GM20431 (cell line): ENCODE measurements at regions not wholly inside any gene's neighbourhood (a gene's known extent, or its start where the extent isn't known, plus 50 kb on each side); places are given as distances from the start of the nearest gene placed in this dataset.

Experiments used
- in situ Hi-C: fragments of 300-500 bp; cut with MseI, MboI; formaldehyde crosslinking; loops from one replicate; pipeline ENCODE4 v1.15.0; 2020; ENCODE audit warnings: low sequenced_read_pairs; ENCODE audit not compliant: unreplicated experiment

DNA sequence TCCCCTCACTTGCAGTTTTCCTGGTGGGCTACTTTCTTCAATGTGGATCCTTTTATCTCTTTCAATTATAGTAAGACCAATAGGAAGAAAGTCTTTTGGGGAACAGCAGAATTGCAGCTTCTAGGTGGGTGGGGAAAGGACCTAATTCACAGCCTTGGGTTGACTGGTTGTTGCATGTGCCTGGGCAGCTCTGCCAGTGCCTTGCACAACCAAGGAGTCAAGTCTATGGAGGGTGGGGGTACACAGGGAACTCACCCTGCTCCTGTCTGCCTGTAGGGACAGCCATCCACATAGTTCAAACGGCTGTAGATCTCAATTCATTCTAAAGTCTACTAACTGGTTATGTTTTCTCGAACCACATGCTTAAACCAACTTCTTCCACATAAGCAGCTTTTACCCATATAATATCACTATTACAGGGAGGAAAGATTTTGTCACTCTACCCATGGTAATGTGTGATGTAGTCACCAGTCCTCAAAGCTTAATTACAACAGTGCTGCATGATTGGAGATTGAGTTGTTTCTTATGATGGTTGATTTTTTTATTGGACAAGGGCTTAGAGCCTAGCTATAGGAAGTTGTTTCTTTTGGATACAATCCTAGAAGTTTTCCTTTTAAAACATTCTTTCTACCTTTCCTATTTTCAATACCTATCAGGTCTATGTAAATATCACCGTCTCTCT is 117.7 kb upstream of the FRMD6 start:
- in situ Hi-C loops = no loop called here

DNA sequence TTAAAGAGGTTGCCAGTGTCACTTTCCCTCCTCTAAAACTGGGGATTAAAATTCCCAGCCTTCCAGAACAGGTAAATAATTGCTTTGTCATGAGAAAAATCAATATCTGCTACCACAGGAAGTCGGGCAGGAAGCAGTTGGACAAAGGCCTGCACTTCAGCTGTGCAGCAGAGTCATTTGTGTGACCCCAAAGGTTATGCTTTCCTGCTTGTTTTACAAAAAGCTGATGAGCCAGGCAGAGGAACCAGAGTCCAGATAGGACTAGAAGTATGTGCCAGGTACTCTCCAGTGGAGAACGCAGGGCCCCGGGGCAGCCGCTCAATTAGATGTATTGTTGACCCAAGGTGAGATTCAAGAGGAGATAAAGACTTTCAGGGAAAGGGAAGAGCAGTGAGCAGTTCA is 117.1 kb upstream of the FRMD6 start:
- in situ Hi-C loops = no loop called here

DNA sequence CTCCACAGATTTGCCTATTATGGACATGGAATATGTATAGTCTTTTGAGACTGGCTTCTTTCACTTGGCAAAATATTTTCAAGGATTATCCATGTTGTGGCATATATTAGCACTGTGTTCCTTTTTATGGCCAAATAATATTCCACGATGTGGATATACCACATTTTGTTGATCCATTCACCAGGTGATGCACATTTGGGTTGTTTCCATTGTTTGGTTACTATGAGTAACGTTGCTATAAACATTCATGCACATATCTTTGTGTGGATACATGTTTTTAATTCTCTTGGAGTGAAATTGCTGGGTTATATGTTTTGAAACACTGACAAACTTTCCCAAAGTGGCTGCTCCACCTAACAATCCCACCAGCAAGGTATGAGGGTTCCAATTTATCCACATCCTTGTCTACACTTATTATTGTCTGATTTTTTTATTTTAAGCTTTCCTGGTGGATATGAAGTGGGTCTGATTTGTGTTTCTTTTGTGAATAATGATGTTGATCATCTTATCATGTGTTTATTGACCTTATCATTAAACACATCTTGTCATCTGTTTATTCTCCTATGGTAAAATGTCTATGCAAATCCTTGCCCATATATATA is 116.2 kb upstream of the FRMD6 start:
- in situ Hi-C loops = no loop called here

DNA sequence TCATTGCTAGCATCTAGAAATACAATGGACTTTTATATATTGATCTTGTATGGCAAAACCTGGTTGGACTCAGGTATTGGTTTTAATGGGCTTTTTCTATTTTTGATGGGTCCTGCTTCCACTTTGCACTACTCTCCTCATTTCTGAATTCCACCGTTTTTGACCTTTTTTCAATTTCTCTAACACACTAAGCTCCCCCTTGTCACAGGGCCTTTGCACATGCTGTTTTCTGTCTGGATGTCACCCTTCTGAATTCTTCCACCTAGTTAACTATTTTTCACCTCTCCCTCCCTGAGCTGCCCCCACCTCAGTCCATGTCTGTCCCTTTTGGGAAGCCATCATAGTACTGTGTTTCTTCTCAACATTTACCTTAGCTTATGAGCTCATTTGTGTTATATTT is 112.7 kb upstream of the FRMD6 start:
- in situ Hi-C loops = no loop called here

DNA sequence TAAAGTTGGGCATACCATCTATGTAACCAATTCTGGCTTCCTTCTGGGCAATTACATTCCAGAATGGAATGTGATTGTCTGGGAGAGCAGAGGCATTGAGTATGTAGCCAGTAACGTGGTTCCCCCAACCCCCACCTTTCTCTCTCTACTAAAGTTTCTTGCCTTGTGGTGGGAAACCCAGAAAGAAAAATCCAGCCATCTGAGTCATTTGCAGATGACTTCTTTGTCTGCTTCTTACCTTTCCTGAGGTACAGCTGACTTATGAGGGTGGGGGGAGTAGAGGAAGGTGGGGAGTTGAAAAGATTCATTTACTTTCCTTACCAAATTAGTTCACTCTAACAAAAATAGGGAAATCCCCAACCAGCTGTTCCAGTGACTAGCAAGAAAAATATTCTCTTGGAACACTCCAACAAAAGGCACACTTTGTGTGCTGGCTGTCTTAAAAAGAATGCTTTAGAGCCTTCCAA is 112.1 kb upstream of the FRMD6 start:
- in situ Hi-C loops = no loop called here

DNA sequence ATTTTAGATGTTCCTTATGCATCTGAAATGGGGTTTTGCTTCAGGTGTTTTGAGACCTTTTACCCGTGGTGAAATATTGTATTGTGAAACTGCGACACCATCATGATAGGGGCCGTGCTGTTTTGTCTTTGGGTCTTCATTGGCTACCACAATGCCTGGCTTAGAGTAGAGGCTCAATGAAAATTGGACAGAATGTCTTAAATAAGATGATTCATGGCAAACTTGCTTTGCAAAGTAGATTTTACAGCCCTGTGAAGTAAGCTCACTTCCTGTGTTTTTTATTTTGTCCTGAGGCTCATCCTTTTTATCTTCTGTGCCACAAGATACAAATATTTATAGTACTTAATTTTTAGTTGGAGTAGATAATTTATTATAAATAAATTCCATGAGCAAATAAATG is 111.3 kb upstream of the FRMD6 start:
- in situ Hi-C loops = no loop called here

DNA sequence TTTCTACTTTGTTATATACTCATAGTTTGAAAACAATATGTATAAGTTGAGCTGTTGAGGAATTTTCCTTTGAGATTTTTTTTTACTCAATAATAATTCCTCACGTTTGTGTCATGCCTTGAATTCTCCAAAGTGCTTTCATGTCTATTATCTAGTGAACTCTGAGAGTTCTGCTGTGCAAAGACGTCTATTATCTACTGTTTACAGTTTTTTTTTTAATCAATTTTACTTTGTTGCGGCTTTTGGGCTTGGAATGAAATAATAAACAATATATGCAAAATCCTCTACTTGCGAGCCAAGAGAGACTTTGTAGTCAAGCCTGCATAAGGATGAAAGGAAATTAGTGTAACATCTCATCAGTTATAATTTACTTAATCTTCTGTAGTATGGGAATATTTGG is 107.2 kb upstream of the FRMD6 start:
- in situ Hi-C loops = no loop called here

DNA sequence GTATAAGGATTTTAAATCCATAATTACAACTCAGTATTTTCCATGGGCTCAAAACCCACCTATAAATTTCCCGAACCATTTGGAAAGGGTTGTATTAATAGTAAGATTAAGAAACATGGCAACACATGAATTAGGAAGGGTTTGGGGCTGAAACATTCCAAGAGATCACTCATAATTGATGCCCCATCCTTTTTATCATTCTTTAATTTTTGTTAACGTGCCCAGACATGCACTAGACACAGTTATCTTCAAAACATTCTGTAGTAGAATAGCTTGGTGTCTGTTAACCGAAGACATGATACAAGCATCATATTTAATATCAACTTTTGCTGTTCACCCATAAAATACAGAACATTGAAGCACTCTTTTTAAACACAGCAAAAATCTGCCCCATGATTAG is 106.8 kb upstream of the FRMD6 start:
- in situ Hi-C loops = no loop called here

DNA sequence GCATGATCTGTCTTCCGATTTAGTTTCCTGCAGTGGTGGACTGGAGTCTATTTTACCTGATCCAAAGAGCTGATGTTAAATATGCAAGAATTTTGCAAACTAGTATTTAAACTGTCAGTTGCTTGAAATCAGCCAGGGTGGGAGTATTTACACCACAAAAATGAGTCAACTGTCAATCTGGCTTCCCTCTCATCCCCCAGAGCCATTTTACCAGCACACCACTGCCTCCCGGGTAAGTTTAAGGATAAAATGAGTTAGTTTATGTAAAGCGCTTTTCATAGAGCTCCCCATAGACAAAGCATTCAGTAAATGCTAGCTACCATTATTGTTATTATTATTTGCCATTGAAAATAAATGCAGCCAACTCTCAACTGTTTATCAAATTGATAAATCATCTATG is 106.3 kb upstream of the FRMD6 start:
- in situ Hi-C loops = no loop called here

DNA sequence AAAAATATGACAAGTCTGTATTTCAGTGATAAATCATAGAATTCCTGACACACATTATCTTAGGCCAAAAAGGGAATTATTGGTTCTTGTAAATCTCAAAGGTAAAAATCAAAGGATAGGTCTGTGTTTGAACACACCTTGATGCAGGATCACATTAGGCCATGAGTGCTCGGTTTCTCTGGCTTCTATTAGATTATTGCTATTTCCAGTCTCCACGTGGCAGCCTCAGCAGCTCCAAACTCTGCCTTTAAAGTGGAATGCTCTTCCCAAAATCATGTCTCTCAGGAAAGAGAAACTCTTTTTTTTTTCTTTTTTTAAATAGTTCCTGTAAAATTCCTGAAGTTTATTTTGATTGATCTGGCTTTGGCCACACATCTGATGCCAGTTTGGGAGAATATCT is 105.6 kb upstream of the FRMD6 start:
- in situ Hi-C loops = no loop called here

DNA sequence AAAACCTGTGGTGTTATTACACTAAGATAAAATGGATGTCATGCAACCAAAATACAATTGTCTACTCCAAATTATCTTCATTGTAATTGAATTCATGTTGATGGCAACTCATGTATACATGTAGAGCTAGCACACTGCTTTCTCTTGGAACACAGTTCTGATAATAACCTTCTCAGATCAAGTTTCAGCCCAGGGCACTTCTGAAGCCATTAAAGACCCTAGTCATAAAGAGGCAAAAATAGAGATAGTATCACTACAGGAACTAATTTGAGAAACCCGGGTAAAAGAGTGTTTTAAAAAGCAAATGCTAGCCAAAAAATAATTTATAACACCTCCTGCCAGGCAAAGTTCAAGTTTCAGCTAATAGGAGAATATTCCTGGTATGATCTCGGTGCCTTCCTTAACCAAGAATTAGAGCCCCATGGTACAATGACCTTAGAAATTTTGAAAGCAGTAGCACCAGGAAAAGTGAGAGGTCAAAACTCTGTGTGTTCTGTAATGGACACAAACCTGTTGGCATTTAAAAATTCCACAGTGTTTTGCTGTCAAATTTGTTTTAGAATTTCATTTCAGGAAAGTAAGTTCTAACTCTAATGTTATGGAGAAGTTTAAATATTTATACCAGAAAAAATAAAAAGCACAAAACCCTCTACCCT is 105.0 kb upstream of the FRMD6 start:
- in situ Hi-C loops = no loop called here

DNA sequence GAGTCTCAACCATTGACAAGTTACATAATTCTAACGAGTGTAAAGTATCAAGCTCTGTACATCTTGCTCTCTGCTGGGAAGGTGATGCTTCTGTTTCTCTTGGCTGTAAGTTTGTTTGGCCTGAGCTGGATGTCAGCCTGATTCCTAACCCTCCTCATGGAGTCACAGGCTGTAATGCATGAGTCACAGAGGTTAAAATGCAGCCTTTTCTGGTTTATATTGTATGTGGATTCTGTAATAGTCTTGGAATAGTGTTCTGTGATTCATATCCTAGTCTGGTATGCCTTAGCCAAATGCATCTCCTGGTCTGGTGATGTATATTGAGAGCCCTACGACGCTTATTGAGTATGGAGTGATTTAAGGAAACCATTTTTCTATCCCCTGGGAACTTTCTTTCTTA is 104.5 kb upstream of the FRMD6 start:
- in situ Hi-C loops = no loop called here

DNA sequence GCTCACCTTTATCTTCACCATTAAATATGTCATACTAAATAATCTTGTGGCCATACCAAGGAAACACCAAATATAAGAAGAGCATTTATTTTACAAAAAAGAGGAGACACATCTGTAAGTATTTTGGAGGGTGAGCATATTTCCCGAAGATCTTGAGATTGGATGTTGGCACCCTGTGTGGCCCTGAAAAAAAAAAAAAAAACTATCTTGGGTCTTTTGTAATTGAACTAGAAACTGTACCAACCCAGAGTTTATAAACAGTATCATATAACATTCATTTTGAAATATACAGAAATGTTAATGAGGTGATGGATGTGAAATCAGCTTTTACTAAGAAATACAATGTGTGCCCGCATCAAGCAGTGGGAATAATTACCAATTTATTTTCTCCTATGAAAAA is 104.0 kb upstream of the FRMD6 start:
- in situ Hi-C loops = no loop called here

DNA sequence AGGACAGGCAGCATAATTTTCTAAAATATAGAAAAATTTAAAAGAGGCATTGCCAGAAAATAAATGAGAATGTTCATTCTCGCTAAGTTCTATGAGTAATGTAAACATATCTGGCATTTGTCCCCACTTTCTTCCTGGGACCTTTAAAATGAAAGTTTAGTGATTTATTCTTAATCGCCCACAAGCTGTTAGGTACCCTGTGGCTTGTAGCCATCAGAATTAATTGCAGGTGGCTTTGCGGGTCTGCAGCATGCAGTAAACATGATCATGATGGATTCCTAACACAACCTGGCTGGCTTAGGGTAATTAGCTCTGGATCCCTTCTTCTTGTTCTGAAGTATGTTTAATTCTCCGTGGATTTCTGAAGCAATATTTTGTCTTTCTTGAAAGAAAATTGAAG is 103.5 kb upstream of the FRMD6 start:
- in situ Hi-C loops = no loop called here

DNA sequence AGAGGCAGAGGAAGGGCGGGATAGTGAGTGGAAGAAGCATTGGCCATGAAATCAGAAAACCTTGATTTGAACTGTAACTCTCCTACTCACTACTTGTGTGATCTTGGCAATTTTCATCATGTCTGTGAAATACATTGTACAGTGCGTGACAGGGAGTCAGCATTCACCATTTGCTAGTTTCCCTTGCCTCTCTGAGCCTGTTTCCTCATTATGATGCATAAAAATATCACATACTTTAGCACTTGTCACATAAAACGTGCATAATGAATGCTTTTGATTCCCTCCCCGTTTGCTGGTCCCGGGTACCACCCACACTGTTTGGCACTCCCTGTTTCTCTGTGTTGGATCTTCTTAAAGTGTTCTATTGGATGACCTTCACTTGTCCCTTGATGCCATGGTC is 101.1 kb upstream of the FRMD6 start:
- in situ Hi-C loops = no loop called here

DNA sequence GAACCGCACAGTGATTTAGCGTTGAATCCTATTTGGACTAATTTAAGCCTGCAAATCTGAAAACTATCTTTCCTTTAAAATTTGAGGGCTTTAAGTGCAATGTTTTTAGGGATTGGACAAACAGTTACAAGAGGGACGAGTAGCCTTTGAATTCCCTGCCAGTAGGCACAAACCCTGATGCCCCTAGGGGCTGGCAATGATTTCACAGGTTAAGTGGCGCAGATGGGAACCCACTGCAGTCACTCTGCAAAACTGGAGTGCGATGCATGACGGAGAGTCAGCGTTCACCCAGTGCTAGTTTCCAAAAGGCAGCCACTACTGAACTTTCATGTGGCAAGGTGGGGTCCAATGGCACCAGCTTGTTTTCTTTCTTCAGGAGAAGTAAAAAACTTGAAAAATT is 99.4 kb upstream of the FRMD6 start:
- in situ Hi-C loops = no loop called here

DNA sequence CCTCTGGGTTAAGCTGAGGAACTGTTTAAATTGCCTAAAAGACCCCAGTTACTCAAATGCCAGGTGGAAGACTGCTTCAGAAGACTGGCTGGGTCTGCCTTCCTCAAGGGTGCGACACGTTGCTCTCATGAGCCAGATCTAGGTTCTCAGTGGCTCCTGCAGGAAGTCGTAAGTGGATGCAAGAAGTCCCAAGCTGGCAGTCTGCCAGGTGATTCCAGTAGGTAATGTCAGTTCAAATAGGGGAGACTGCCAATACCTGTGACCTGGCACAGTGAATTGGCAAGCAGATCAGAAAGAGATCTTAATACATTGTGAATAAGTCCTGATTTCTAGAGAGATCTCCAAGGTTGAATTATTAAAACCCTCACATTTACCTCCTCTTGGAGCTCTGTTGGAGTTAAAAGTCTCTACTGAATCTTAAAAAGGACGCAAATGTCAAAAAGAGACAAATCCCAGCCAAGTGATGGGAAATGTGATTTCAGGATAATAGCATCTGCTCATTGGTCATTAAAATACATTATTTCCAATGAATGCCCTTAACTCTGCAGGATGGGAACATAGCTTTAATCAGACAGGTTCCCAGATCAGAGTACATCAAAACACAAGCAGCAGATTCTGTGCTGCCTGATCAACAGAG is 98.8 kb upstream of the FRMD6 start:
- in situ Hi-C loops = no loop called here

DNA sequence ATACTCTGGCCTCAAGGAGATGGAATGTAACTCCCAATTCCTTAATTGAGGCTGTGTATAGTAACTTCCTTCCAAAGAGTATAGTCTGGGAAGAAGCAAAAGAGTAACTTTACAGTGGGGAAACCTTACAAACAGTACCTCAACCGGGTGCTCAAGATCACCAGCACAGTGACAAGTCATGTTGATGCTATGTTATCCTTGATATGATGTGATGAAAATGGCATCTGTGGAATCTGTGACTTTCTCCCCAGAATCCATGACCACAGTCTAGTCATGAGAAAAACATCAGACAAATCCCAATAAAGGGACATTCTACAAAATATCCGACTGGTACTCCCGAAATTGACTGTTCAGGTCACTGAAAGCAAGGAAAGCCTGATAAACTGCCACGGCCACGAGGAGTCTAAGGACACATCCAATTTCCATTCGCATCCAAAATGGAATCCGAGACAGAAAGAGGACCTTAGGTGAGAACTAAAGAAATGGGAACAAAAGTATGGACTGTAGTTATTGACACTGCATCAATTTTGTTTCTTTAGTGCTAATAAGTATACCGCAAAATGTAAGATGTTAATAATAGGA is 97.3 kb upstream of the FRMD6 start:
- in situ Hi-C loops = no loop called here

DNA sequence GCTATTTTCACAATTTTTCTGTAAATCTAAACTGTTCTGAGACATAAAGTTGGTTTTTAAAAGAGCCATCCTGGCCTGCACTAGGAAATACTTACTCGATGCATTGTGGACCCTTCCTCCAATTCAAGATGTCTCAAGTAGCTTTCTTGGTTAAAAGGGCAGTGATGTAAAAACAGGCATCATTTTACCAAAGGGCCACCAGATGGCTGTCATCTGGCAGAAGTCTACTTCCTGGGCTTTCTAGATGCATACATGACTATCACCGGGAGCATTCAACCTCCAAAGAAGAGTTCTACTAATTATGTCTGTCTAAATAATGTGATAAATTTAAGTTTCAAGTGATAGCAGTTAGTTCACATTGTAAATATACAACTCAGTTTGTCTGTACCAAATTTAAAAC is 96.8 kb upstream of the FRMD6 start:
- in situ Hi-C loops = no loop called here

DNA sequence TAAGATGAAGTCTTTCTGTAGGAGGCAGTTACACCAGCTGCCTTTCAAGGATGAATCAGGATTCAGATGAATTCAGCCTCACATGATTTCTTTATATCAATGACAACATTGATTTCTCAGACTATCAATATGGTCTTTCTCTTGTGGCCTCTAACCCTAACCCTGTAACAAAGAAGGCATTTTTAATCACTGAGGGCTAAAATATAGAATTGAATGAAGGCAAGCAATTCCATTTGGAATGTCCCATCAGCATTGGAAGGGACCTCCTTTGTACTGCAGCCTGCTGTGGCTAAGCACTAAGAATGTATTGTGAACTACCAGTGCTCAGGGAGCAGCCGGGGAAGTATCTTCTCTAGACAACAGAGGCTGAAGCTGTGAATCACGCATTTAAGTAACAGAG is 90.6 kb upstream of the FRMD6 start:
- in situ Hi-C loops = no loop called here

DNA sequence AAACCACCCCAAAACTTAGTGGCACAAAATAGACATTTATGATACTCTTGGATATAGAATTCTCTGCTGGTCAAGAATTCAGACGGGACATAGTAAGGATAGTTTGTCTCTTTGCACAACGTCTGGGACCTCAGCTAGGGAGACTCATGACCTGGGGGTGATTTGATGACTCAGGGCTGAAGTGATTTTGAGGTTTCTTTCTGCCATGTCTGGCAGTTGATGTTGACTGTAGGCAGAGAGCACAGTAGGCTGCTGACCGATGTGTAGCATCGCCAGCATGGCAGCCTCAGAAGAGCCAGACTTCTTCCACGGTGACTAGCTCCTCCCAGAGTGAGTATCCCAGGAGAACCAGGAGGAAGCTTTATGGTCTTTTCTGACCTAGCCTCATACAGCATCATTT is 88.9 kb upstream of the FRMD6 start:
- in situ Hi-C loops = no loop called here
